ENCODE measurements at regions not wholly inside any gene's neighbourhood (a gene's known extent, or its start where the extent isn't known, plus 50 kb on each side); places are given as distances from the start of the nearest gene placed in this dataset.

DNA sequence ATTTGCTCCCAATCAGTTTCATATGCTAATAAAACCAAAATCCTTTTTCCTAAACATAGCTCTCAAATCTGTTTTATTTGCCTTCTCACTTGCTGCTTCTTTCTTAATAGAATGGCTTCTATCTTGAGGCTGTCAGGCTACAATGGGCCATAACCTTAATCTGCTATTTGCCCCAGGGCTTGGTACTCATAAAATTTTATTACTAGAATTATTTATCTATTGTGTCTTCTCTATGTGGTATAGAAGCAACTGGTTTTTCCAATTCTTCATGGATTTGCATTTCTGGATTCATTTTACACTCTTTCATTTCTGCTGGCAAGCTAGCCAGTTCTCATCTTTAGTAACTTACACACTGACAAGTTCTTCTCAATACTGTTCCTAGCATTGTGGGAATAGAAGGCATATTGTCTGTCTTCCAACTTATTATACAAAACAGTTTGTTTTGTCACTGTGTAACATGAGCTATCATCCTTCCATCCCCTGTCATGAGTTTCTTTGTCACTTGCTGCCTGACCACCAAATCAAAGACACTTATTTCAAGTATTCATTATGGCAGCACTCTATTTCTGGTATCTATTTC, 96.6 kb upstream of the KCNIP4 start (continued):
- TF ChIP-seq, protein P1, sequence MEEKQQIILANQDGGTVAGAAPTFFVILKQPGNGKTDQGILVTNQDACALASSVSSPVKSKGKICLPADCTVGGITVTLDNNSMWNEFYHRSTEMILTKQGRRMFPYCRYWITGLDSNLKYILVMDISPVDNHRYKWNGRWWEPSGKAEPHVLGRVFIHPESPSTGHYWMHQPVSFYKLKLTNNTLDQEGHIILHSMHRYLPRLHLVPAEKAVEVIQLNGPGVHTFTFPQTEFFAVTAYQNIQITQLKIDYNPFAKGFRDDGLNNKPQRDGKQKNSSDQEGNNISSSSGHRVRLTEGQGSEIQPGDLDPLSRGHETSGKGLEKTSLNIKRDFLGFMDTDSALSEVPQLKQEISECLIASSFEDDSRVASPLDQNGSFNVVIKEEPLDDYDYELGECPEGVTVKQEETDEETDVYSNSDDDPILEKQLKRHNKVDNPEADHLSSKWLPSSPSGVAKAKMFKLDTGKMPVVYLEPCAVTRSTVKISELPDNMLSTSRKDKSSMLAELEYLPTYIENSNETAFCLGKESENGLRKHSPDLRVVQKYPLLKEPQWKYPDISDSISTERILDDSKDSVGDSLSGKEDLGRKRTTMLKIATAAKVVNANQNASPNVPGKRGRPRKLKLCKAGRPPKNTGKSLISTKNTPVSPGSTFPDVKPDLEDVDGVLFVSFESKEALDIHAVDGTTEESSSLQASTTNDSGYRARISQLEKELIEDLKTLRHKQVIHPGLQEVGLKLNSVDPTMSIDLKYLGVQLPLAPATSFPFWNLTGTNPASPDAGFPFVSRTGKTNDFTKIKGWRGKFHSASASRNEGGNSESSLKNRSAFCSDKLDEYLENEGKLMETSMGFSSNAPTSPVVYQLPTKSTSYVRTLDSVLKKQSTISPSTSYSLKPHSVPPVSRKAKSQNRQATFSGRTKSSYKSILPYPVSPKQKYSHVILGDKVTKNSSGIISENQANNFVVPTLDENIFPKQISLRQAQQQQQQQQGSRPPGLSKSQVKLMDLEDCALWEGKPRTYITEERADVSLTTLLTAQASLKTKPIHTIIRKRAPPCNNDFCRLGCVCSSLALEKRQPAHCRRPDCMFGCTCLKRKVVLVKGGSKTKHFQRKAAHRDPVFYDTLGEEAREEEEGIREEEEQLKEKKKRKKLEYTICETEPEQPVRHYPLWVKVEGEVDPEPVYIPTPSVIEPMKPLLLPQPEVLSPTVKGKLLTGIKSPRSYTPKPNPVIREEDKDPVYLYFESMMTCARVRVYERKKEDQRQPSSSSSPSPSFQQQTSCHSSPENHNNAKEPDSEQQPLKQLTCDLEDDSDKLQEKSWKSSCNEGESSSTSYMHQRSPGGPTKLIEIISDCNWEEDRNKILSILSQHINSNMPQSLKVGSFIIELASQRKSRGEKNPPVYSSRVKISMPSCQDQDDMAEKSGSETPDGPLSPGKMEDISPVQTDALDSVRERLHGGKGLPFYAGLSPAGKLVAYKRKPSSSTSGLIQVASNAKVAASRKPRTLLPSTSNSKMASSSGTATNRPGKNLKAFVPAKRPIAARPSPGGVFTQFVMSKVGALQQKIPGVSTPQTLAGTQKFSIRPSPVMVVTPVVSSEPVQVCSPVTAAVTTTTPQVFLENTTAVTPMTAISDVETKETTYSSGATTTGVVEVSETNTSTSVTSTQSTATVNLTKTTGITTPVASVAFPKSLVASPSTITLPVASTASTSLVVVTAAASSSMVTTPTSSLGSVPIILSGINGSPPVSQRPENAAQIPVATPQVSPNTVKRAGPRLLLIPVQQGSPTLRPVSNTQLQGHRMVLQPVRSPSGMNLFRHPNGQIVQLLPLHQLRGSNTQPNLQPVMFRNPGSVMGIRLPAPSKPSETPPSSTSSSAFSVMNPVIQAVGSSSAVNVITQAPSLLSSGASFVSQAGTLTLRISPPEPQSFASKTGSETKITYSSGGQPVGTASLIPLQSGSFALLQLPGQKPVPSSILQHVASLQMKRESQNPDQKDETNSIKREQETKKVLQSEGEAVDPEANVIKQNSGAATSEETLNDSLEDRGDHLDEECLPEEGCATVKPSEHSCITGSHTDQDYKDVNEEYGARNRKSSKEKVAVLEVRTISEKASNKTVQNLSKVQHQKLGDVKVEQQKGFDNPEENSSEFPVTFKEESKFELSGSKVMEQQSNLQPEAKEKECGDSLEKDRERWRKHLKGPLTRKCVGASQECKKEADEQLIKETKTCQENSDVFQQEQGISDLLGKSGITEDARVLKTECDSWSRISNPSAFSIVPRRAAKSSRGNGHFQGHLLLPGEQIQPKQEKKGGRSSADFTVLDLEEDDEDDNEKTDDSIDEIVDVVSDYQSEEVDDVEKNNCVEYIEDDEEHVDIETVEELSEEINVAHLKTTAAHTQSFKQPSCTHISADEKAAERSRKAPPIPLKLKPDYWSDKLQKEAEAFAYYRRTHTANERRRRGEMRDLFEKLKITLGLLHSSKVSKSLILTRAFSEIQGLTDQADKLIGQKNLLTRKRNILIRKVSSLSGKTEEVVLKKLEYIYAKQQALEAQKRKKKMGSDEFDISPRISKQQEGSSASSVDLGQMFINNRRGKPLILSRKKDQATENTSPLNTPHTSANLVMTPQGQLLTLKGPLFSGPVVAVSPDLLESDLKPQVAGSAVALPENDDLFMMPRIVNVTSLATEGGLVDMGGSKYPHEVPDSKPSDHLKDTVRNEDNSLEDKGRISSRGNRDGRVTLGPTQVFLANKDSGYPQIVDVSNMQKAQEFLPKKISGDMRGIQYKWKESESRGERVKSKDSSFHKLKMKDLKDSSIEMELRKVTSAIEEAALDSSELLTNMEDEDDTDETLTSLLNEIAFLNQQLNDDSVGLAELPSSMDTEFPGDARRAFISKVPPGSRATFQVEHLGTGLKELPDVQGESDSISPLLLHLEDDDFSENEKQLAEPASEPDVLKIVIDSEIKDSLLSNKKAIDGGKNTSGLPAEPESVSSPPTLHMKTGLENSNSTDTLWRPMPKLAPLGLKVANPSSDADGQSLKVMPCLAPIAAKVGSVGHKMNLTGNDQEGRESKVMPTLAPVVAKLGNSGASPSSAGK (IDR thresholded peaks at IDR 0.05) = no peak
- TF ChIP-seq ADNP (tag; IDR thresholded peaks at IDR 0.05) = no peak
- TF ChIP-seq, protein P2, sequence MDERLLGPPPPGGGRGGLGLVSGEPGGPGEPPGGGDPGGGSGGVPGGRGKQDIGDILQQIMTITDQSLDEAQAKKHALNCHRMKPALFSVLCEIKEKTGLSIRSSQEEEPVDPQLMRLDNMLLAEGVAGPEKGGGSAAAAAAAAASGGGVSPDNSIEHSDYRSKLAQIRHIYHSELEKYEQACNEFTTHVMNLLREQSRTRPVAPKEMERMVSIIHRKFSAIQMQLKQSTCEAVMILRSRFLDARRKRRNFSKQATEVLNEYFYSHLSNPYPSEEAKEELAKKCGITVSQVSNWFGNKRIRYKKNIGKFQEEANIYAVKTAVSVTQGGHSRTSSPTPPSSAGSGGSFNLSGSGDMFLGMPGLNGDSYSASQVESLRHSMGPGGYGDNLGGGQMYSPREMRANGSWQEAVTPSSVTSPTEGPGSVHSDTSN (CRISPR knock-in tag; IDR thresholded peaks at IDR 0.05; ENCODE audit: low read depth) = no peak
- TF ChIP-seq, protein P2 (tag; conservative IDR thresholded peaks at IDR 0.05; ENCODE audit: low read depth) = no peak
- TF ChIP-seq NCOA6 (IDR thresholded peaks at IDR 0.05) = no peak

All from K562 (cell line).